Activated CD8-positive, alpha-beta memory T cell treated with anti-CD3 and anti-CD28 coated beads, Interleukin-2, amount 50 U/mL, for 1 hour (primary cell): ENCODE measurements at regions not wholly inside any gene's neighbourhood (a gene's known extent, or its start where the extent isn't known, plus 50 kb on each side); places are given as distances from the start of the nearest gene placed in this dataset.

Experiments
- DNase-seq: peaks from one replicate; pipeline ENCODE4 v3.0.0-alpha.2; 2020; ENCODE audit errors: extremely low read depth

- DNase-seq = no peak
Measured at GRCh38 chr12:89960011-89960507, 251.4 kb upstream of the ATP2B1 start.

GRCh38 chr12:89959179-89959578, 250.5 kb upstream of the ATP2B1 start:
- no peak for DNase-seq

- no peak for DNase-seq
Measured at GRCh38 chr12:89954259-89954658, 245.6 kb upstream of the ATP2B1 start.

- DNase-seq = no peak
Measured at GRCh38 chr12:89951694-89952060, 243.0 kb upstream of the ATP2B1 start.

- no peak for DNase-seq
Measured at GRCh38 chr12:89951050-89951693, 242.5 kb upstream of the ATP2B1 start.

- DNase-seq = no peak
Measured at GRCh38 chr12:89950421-89950820, 241.8 kb upstream of the ATP2B1 start.

- peak; percentile 56 for DNase-seq
Measured at GRCh38 chr12:89949457-89950195, 241.0 kb upstream of the ATP2B1 start.

- no peak for DNase-seq
Measured at GRCh38 chr12:89948271-89949175, 239.9 kb upstream of the ATP2B1 start.

- DNase-seq = no peak
Measured at GRCh38 chr12:89947437-89948270, 239.0 kb upstream of the ATP2B1 start.

GRCh38 chr12:89946518-89947135, 238.0 kb upstream of the ATP2B1 start:
- no peak for DNase-seq

- no peak for DNase-seq
Measured at GRCh38 chr12:89945123-89945522, 236.5 kb upstream of the ATP2B1 start.

GRCh38 chr12:89943463-89943862, 234.8 kb upstream of the ATP2B1 start:
- DNase-seq = no peak

GRCh38 chr12:89941436-89941835, 232.8 kb upstream of the ATP2B1 start:
- no peak for DNase-seq

- DNase-seq = no peak
Measured at GRCh38 chr12:89939522-89940215, 231.0 kb upstream of the ATP2B1 start.

GRCh38 chr12:89936631-89937030, 228.0 kb upstream of the ATP2B1 start:
- no peak for DNase-seq

- DNase-seq = no peak
Measured at GRCh38 chr12:89935850-89936249, 227.2 kb upstream of the ATP2B1 start.

- DNase-seq = no peak
Measured at GRCh38 chr12:89933911-89934310, 225.3 kb upstream of the ATP2B1 start.

GRCh38 chr12:89932954-89933353, 224.3 kb upstream of the ATP2B1 start:
- no peak for DNase-seq

- DNase-seq = no peak
Measured at GRCh38 chr12:89928467-89928866, 219.8 kb upstream of the ATP2B1 start.

GRCh38 chr12:89927226-89927698, 218.6 kb upstream of the ATP2B1 start:
- DNase-seq = no peak
